HCT116 (cell line): ENCODE measurements at regions not wholly inside any gene's neighbourhood (a gene's known extent, or its start where the extent isn't known, plus 50 kb on each side); places are given as distances from the start of the nearest gene placed in this dataset.

ENCODE experiments used
- CTCF ChIP-seq, 3 experiments: fragments of 200-600 bp in 1 of 3; sonication (generic) in 1 of 3; IDR thresholded peaks in 2 of 3; conservative IDR thresholded peaks in 1 of 3; 2 replicates each; pipeline ENCODE4 v1.5.1; 2012 to 2017; ENCODE audit warnings: low read depth in 2 of 3, low read length in 2 of 3, antibody characterized with exemption in 1 of 3, borderline replicate concordance in 1 of 3, control low read depth in 1 of 3, mild to moderate bottlenecking in 1 of 3, mixed read lengths in 1 of 3, mixed run types in 1 of 3, moderate library complexity in 1 of 3; ENCODE audit not compliant: insufficient read depth in 1 of 3
- EZH2 ChIP-seq: fragments of 200-600 bp; sonication (generic); IDR thresholded peaks from 2 replicates; pipeline ENCODE4 v1.6.1; 2017; ENCODE audit warnings: antibody characterized with exemption, mixed run types
- JUND ChIP-seq: IDR thresholded peaks from 2 replicates; pipeline ENCODE4 v1.6.1; 2012
- POLR2A ChIP-seq: IDR thresholded peaks from 2 replicates; pipeline ENCODE4 v1.7.0; 2011; ENCODE audit warnings: borderline replicate concordance; ENCODE audit not compliant: insufficient read depth, insufficient read length; ENCODE audit errors: extremely low read depth
- POLR2AphosphoS5 ChIP-seq: IDR thresholded peaks from 2 replicates; pipeline ENCODE4 v1.6.1; 2011; ENCODE audit warnings: mild to moderate bottlenecking, low read depth, low read length, moderate library complexity
- SP1 ChIP-seq: IDR thresholded peaks from 2 replicates; pipeline ENCODE4 v1.6.1; 2012; ENCODE audit warnings: low read depth

DNA sequence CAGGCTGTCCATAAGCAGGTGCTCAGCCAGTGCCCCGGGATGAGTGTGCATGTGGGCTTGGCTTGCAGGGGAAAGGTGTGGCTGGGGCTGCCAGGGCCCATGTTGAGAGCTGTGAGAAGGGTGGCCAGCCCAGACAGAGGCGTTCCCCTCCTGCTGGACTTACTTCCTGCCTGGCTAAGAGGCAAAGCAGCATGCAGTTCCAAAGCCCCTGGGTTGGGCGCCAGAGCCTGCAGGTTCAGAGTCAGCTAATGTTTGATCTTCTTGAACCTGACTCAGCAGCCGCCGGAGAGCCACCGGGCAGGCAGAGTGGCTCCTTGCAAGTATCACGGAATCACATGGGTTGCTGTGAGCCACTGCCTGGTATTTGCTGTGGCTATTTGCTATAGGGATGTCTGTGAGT lies 168.4 kb upstream of the MAP1B start:
- no peak for TF ChIP-seq CTCF (IDR thresholded peaks at IDR 0.05 in 2 of 3, conservative IDR thresholded peaks at IDR 0.05 in 1 of 3; ENCODE audit: borderline replicate concordance in 1 of 3, insufficient read depth in 1 of 3, low read depth in 2 of 3, low read length in 2 of 3)
- no peak for TF ChIP-seq JUND
- no peak for TF ChIP-seq EZH2
- no peak for TF ChIP-seq POLR2AphosphoS5
- no peak for TF ChIP-seq POLR2A
- no peak for TF ChIP-seq SP1
